NCI-H1092 (cell line): ENCODE measurements at regions not wholly inside any gene's neighbourhood (a gene's known extent, or its start where the extent isn't known, plus 50 kb on each side); places are given as distances from the start of the nearest gene placed in this dataset.

Experiments used
- DNase-seq: peaks from one replicate; lab custom pipeline; 2025; lab: John Stamatoyannopoulos, UW

GRCh38 chr3:162125790-162126189, 629.2 kb downstream of the OTOL1 start:
- no peak for DNase-seq

- DNase-seq: no peak
These were observed 634.0 kb downstream of the OTOL1 start for GRCh38 chr3:162130582-162130981.

GRCh38 chr3:162132981-162133380, 636.4 kb downstream of the OTOL1 start:
- no peak for DNase-seq

GRCh38 chr3:162134571-162134970, 638.0 kb downstream of the OTOL1 start:
- DNase-seq: no peak

- DNase-seq: no peak
These were observed 639.5 kb downstream of the OTOL1 start for GRCh38 chr3:162136136-162136535.

GRCh38 chr3:162138509-162138908, 641.9 kb downstream of the OTOL1 start:
- no peak for DNase-seq

- no peak for DNase-seq
These were observed 643.2 kb downstream of the OTOL1 start for GRCh38 chr3:162139841-162140240.

- no peak for DNase-seq
These were observed 644.7 kb downstream of the OTOL1 start for GRCh38 chr3:162141272-162141791.

GRCh38 chr3:162142511-162142910, 645.9 kb downstream of the OTOL1 start:
- DNase-seq: no peak

- DNase-seq: no peak
These were observed 646.6 kb downstream of the OTOL1 start for GRCh38 chr3:162143180-162143579.

GRCh38 chr3:162147996-162148395, 651.4 kb downstream of the OTOL1 start:
- no peak for DNase-seq

- no peak for DNase-seq
These were observed 654.2 kb downstream of the OTOL1 start for GRCh38 chr3:162150790-162151189.

- no peak for DNase-seq
These were observed 656.0 kb downstream of the OTOL1 start for GRCh38 chr3:162152636-162153035.

- no peak for DNase-seq
These were observed 665.0 kb downstream of the OTOL1 start for GRCh38 chr3:162161595-162161994.

GRCh38 chr3:162165346-162165745, 668.7 kb downstream of the OTOL1 start:
- no peak for DNase-seq

GRCh38 chr3:162166543-162166942, 669.9 kb downstream of the OTOL1 start:
- no peak for DNase-seq

GRCh38 chr3:162168715-162169114, 672.1 kb downstream of the OTOL1 start:
- DNase-seq: no peak

GRCh38 chr3:162170581-162170980, 674.0 kb downstream of the OTOL1 start:
- no peak for DNase-seq

GRCh38 chr3:162171970-162172369, 675.4 kb downstream of the OTOL1 start:
- no peak for DNase-seq

- DNase-seq: no peak
These were observed 678.5 kb downstream of the OTOL1 start for GRCh38 chr3:162175145-162175544.

GRCh38 chr3:162175878-162176277, 679.3 kb downstream of the OTOL1 start:
- DNase-seq: no peak

GRCh38 chr3:162183440-162183839, 686.8 kb downstream of the OTOL1 start:
- DNase-seq: no peak

GRCh38 chr3:162192340-162193029, 695.9 kb downstream of the OTOL1 start:
- DNase-seq: no peak
